ENCODE measurements at regions not wholly inside any gene's neighbourhood (a gene's known extent, or its start where the extent isn't known, plus 50 kb on each side); places are given as distances from the start of the nearest gene placed in this dataset.
A peak's percentile ranks its signal among the peaks of the same experiment; 100 is the strongest.

DNA sequence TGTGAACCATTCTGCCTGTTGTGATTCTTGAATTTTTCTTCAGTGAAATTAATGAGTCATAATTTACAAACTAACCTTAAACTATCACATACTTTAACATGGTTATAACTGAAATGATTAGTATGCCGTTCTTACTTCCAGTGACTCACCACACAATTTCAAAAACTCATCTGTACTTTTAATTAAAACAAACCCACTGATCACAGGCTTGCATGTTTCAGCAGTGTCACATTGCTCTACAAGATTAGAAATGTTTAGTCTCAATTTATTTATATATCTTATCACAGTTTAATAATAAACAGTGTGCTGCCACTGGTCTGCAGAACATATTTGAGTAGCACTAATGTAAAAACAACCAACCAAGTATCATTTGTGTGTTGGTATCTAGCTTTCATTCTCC lies 2227.9 kb upstream of the PCDH20 start:
- no peak for DNase-seq (ENCODE audit: low spot score)

GRCh38 chr13:63636316-63636993 lies 2220.8 kb upstream of the PCDH20 start:
- peak; percentile 5 for DNase-seq (ENCODE audit: low spot score)
- TF ChIP-seq, protein P1, sequence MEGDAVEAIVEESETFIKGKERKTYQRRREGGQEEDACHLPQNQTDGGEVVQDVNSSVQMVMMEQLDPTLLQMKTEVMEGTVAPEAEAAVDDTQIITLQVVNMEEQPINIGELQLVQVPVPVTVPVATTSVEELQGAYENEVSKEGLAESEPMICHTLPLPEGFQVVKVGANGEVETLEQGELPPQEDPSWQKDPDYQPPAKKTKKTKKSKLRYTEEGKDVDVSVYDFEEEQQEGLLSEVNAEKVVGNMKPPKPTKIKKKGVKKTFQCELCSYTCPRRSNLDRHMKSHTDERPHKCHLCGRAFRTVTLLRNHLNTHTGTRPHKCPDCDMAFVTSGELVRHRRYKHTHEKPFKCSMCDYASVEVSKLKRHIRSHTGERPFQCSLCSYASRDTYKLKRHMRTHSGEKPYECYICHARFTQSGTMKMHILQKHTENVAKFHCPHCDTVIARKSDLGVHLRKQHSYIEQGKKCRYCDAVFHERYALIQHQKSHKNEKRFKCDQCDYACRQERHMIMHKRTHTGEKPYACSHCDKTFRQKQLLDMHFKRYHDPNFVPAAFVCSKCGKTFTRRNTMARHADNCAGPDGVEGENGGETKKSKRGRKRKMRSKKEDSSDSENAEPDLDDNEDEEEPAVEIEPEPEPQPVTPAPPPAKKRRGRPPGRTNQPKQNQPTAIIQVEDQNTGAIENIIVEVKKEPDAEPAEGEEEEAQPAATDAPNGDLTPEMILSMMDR (IDR thresholded peaks at IDR 0.05; ENCODE audit: extremely low read depth, missing control alignments): no peak

More for the DNA sequence above, 2227.9 kb upstream of the PCDH20 start:
- TF ChIP-seq, protein P1 (IDR thresholded peaks at IDR 0.05; ENCODE audit: extremely low read depth, missing control alignments): no peak

DNA sequence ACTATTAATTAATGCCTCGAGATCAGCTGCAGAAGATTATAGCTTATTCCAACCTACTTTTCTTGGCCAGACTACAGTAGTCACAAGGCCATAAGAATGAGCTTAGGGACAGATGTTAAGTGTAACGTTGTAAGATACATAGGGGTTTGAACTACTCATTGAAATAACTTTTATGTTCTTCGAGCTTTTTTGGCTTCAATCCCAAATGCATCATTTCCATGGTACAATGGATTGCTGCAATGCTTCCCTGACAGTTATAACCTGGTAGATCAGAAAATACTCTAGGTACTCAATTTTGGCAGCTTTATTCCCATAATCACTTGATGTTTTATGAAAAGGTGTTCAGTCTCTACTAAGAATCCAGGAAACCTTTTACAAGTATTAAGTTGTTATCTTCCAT lies 2216.7 kb upstream of the PCDH20 start:
- TF ChIP-seq, protein P1 (IDR thresholded peaks at IDR 0.05; ENCODE audit: extremely low read depth, missing control alignments): no peak

GRCh38 chr13:63631006-63631405 lies 2215.4 kb upstream of the PCDH20 start:
- no peak for DNase-seq (ENCODE audit: low spot score)
- TF ChIP-seq, protein P1 (IDR thresholded peaks at IDR 0.05; ENCODE audit: extremely low read depth, missing control alignments): no peak

More for the DNA sequence above, 2216.7 kb upstream of the PCDH20 start:
- no peak for DNase-seq (ENCODE audit: low spot score)

DNA sequence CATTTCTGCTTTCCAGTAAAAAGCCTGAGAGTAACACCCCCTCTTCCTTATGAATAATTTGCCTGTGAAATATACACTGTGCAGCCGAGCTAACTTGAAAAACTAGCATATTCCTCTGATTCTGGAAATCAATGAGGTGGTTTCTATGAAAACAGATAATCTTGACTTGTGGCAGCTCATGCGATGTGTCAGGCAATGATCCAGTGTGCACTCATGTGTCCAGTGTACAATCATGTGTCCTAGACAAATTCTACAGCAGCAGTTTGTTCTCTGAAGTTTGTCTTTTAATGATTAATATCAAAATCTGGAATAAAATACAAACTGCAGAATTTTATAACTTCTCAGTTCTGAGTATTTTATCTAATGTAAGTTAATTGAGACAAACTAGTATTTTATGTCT lies 2213.9 kb upstream of the PCDH20 start:
- TF ChIP-seq, protein P1 (IDR thresholded peaks at IDR 0.05; ENCODE audit: extremely low read depth, missing control alignments): no peak
- DNase-seq (ENCODE audit: low spot score): no peak

GRCh38 chr13:63628310-63628709 lies 2212.7 kb upstream of the PCDH20 start:
- TF ChIP-seq, protein P1 (IDR thresholded peaks at IDR 0.05; ENCODE audit: extremely low read depth, missing control alignments): no peak
- no peak for DNase-seq (ENCODE audit: low spot score)

DNA sequence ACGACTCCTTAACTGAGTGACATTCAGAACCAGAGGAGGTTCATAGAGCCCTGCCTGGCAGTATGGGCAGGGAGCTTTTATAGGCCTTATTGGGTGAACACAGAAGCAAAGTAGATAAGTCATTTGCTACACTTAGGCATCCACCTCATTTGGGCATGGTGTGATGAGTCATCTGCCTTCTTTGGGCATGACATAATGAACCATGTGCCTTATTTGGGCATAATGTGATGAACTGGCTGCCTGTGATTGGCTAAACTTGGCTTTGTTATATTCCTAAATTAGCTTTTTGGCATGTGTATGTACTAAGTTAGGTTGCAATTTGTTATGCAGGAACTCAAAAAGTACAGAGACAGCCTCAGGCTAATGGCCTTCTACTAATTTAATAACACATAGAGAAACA lies 2210.2 kb upstream of the PCDH20 start:
- TF ChIP-seq, protein P1 (IDR thresholded peaks at IDR 0.05; ENCODE audit: extremely low read depth, missing control alignments): no peak
- DNase-seq (ENCODE audit: low spot score): no peak
